Neural crest cell (in vitro differentiated cells): ENCODE measurements at regions not wholly inside any gene's neighbourhood (a gene's known extent, or its start where the extent isn't known, plus 50 kb on each side); places are given as distances from the start of the nearest gene placed in this dataset.

Source experiments
- DNase-seq: peaks from one replicate; pipeline ENCODE4 v3.0.0; 2021; ENCODE audit warnings: low read depth, mixed read lengths, low spot score
- H3K27ac Mint-ChIP-seq: one replicate; pipeline ENCODE4 v1.8.0; 2021; ENCODE audit warnings: mild to moderate bottlenecking, mixed read lengths; ENCODE audit not compliant: unreplicated experiment
- H3K27me3 Mint-ChIP-seq: 2 replicates; pipeline ENCODE4 v1.8.0; 2021; ENCODE audit warnings: low read depth, mild to moderate bottlenecking, mixed read lengths
- H3K36me3 Mint-ChIP-seq: 2 replicates; pipeline ENCODE4 v1.8.0; 2021; ENCODE audit warnings: low read depth, mild to moderate bottlenecking, mixed read lengths
- H3K4me1 Mint-ChIP-seq: 2 replicates; pipeline ENCODE4 v1.8.0; 2021; ENCODE audit warnings: mixed read lengths
- H3K4me3 Mint-ChIP-seq: one replicate; pipeline ENCODE4 v1.8.0; 2021; ENCODE audit warnings: mild to moderate bottlenecking, mixed read lengths
- H3K9me3 Mint-ChIP-seq: 2 replicates; pipeline ENCODE4 v1.8.0; 2021; ENCODE audit warnings: mixed read lengths
- CTCF ChIP-seq: fragments of 200-600 bp; sonication (generic); conservative IDR thresholded peaks from 2 replicates; pipeline ENCODE4 v1.5.0; 2021; ENCODE audit warnings: antibody characterized with exemption, mild to moderate bottlenecking

GRCh38 chr1:30253361-30253760 is 470.0 kb downstream of the MATN1 start:
- TF ChIP-seq CTCF = no peak

GRCh38 chr1:30250984-30251850 is 472.2 kb downstream of the MATN1 start:
- TF ChIP-seq CTCF = no peak
- Mint-ChIP-seq H3K9me3 (no peaks in the 10 kb centered on the region), H3K36me3 (no peaks in the 10 kb centered on the region), H3K27ac (no peak overlapping the region), H3K27me3 (peaks cover 47% of the 10 kb centered on the region), H3K4me1 (peaks cover 20% of the 10 kb centered on the region), H3K4me3 (no peak overlapping the region)
- DNase-seq = no peak

More at GRCh38 chr1:30253361-30253760, 470.0 kb downstream of the MATN1 start:
- no peak overlapping the region for H3K4me3 Mint-ChIP-seq
- DNase-seq = no peak
- peaks cover 41% of the 10 kb centered on the region for H3K27me3 Mint-ChIP-seq
- H3K4me1 Mint-ChIP-seq = peaks cover 20% of the 10 kb centered on the region
- no peaks in the 10 kb centered on the region for H3K9me3 Mint-ChIP-seq
- no peak overlapping the region for H3K27ac Mint-ChIP-seq
- H3K36me3 Mint-ChIP-seq = no peaks in the 10 kb centered on the region

- H3K9me3 Mint-ChIP-seq = no peaks in the 10 kb centered on the region
- H3K27me3 Mint-ChIP-seq = peaks cover 45% of the 10 kb centered on the region
- peaks cover 20% of the 10 kb centered on the region for H3K4me1 Mint-ChIP-seq
- no peak for TF ChIP-seq CTCF
- H3K36me3 Mint-ChIP-seq = no peaks in the 10 kb centered on the region
- no peak overlapping the region for H3K4me3 Mint-ChIP-seq
- DNase-seq = no peak
- H3K27ac Mint-ChIP-seq = no peak overlapping the region
These were observed 472.9 kb downstream of the MATN1 start for GRCh38 chr1:30250338-30250983.

GRCh38 chr1:30249446-30250337 is 473.7 kb downstream of the MATN1 start:
- TF ChIP-seq CTCF = no peak
- Mint-ChIP-seq H3K27ac (no peak overlapping the region), H3K9me3 (no peaks in the 10 kb centered on the region), H3K27me3 (peaks cover 40% of the 10 kb centered on the region), H3K4me3 (no peak overlapping the region), H3K4me1 (peaks cover 20% of the 10 kb centered on the region), H3K36me3 (no peaks in the 10 kb centered on the region)
- DNase-seq = no peak

- Mint-ChIP-seq H3K27ac (no peak overlapping the region), H3K4me3 (no peak overlapping the region), H3K9me3 (no peaks in the 10 kb centered on the region), H3K27me3 (peaks cover 38% of the 10 kb centered on the region), H3K4me1 (peaks cover 20% of the 10 kb centered on the region), H3K36me3 (no peaks in the 10 kb centered on the region)
- no peak for DNase-seq
- TF ChIP-seq CTCF = no peak
These were observed 474.6 kb downstream of the MATN1 start for GRCh38 chr1:30248774-30249173.
